Epidermal melanocyte (primary cell): ENCODE measurements at regions not wholly inside any gene's neighbourhood (a gene's known extent, or its start where the extent isn't known, plus 50 kb on each side); places are given as distances from the start of the nearest gene placed in this dataset.
"Not testable (repeated sequence)": the region's sequence is repeated elsewhere in the genome, so short reads cannot be mapped to it uniquely, and the experiment has no call there.

Experiments used
- DNase-seq: peaks from one replicate; pipeline ENCODE4 v3.0.0; 2011; ENCODE audit warnings: low spot score; ENCODE audit not compliant: insufficient read length

- no peak for DNase-seq
Measured at GRCh38 chr6:92404281-92404680, 1015.1 kb downstream of the EPHA7 start.

GRCh38 chr6:92399911-92400310, 1019.4 kb downstream of the EPHA7 start:
- no peak for DNase-seq

- DNase-seq, result not testable (repeated sequence)
Measured at GRCh38 chr6:92388706-92389105, 1030.7 kb downstream of the EPHA7 start.

- DNase-seq, result no peak
Measured at GRCh38 chr6:92380803-92381601, 1038.4 kb downstream of the EPHA7 start.

GRCh38 chr6:92377137-92377536, 1042.2 kb downstream of the EPHA7 start:
- DNase-seq, result no peak

GRCh38 chr6:92376691-92377090, 1042.7 kb downstream of the EPHA7 start:
- DNase-seq, result no peak

- DNase-seq, result no peak
Measured at GRCh38 chr6:92371211-92372208, 1047.8 kb downstream of the EPHA7 start.

- no peak for DNase-seq
Measured at GRCh38 chr6:92369309-92369708, 1050.0 kb downstream of the EPHA7 start.

- DNase-seq, result no peak
Measured at GRCh38 chr6:92364948-92365541, 1054.3 kb downstream of the EPHA7 start.

GRCh38 chr6:92363111-92363510, 1056.2 kb downstream of the EPHA7 start:
- DNase-seq, result no peak

- no peak for DNase-seq
Measured at GRCh38 chr6:92362404-92362803, 1057.0 kb downstream of the EPHA7 start.

GRCh38 chr6:92361990-92362389, 1057.4 kb downstream of the EPHA7 start:
- no peak for DNase-seq

GRCh38 chr6:92354270-92354829, 1065.0 kb downstream of the EPHA7 start:
- DNase-seq, result no peak

GRCh38 chr6:92352130-92352529, 1067.2 kb downstream of the EPHA7 start:
- no peak for DNase-seq

- no peak for DNase-seq
Measured at GRCh38 chr6:92341201-92341600, 1078.2 kb downstream of the EPHA7 start.

- DNase-seq, result no peak
Measured at GRCh38 chr6:92339936-92340640, 1079.3 kb downstream of the EPHA7 start.

- DNase-seq, result no peak
Measured at GRCh38 chr6:92337571-92337970, 1081.8 kb downstream of the EPHA7 start.

- no peak for DNase-seq
Measured at GRCh38 chr6:92329208-92329847, 1090.0 kb downstream of the EPHA7 start.

- DNase-seq, result no peak
Measured at GRCh38 chr6:92315312-92315711, 1104.0 kb downstream of the EPHA7 start.

GRCh38 chr6:92297101-92297500, 1122.3 kb downstream of the EPHA7 start:
- DNase-seq, result no peak
